Aorta (tissue), 5 donors: ENCODE measurements at regions not wholly inside any gene's neighbourhood (a gene's known extent, or its start where the extent isn't known, plus 50 kb on each side); places are given as distances from the start of the nearest gene placed in this dataset.

Experiments used
- ATAC-seq: fragments of 200-7000 bp; cut with Tn5 transposase; one replicate; pipeline ENCODE4 v1.9.1; 2022; ENCODE audit warnings: moderate library complexity; ENCODE audit not compliant: low FRiP score
- DNase-seq, 2 donors: peaks; one replicate each; pipeline ENCODE4 v3.0.0-alpha.2; 2020
- H3K27ac ChIP-seq, 2 donors: one replicate each; pipeline ENCODE4 v1.5.1; 2013; ENCODE audit warnings: low read length in 2 of 2, mild to moderate bottlenecking in 2 of 2, moderate library complexity in 2 of 2, control low read depth in 1 of 2, inconsistent platforms in 1 of 2, low read depth in 1 of 2
- H3K27me3 ChIP-seq, 2 donors: one replicate each; pipeline ENCODE4 v1.6.1; 2013; ENCODE audit warnings: control low read depth in 1 of 2, low read length in 1 of 2, mild to moderate bottlenecking in 1 of 2, moderate library complexity in 1 of 2; ENCODE audit not compliant: insufficient read depth in 2 of 2, control insufficient read depth in 1 of 2
- H3K36me3 ChIP-seq, 2 donors: one replicate each; pipeline ENCODE4 v1.6.1; 2013; ENCODE audit warnings: control low read depth in 1 of 2, low read length in 1 of 2, mild to moderate bottlenecking in 1 of 2; ENCODE audit not compliant: insufficient read depth in 2 of 2, control insufficient read depth in 1 of 2
- H3K4me1 ChIP-seq, 2 donors: one replicate each; pipeline ENCODE4 v1.6.1; 2013; ENCODE audit warnings: low read length in 2 of 2, control low read depth in 1 of 2, mild to moderate bottlenecking in 1 of 2, moderate library complexity in 1 of 2; ENCODE audit not compliant: insufficient read depth in 2 of 2, control insufficient read depth in 1 of 2
- H3K4me3 ChIP-seq, 2 donors: one replicate each; pipeline ENCODE4 v1.5.1; 2013; ENCODE audit warnings: low read length in 2 of 2, control low read depth in 1 of 2, mild to moderate bottlenecking in 1 of 2
- H3K9me3 ChIP-seq: one replicate; pipeline ENCODE4 v1.6.1; 2013; ENCODE audit warnings: mild to moderate bottlenecking, low read length; ENCODE audit not compliant: control insufficient read depth
- WGBS, 2 donors: extraction: QIAGEN DNeasy Blood & Tissue Kit; methylation state at CpG; one replicate each; pipeline ENCODE4 v1.1.7; 2013; 5-methylcytosine and 5-hydroxymethylcytosine counted together
- intact Hi-C, 2 donors: fragments of 100-400 bp; cut with DNase I; formaldehyde crosslinking; loops; one replicate each; pipeline versions ENCODE4 v1.14.2 to v1.15.0; 2022
- donor health status: healthy with polysubstance abuse.
- donor health status: Bipolar disorder and iron deficiency.
- donor health status: DM: no; HTN: no; CAD: no.
- donor health status: DM: no; HTN: no; CAD: no.
- donor health status: DM: yes; HTN: yes; CAD: no.

DNA sequence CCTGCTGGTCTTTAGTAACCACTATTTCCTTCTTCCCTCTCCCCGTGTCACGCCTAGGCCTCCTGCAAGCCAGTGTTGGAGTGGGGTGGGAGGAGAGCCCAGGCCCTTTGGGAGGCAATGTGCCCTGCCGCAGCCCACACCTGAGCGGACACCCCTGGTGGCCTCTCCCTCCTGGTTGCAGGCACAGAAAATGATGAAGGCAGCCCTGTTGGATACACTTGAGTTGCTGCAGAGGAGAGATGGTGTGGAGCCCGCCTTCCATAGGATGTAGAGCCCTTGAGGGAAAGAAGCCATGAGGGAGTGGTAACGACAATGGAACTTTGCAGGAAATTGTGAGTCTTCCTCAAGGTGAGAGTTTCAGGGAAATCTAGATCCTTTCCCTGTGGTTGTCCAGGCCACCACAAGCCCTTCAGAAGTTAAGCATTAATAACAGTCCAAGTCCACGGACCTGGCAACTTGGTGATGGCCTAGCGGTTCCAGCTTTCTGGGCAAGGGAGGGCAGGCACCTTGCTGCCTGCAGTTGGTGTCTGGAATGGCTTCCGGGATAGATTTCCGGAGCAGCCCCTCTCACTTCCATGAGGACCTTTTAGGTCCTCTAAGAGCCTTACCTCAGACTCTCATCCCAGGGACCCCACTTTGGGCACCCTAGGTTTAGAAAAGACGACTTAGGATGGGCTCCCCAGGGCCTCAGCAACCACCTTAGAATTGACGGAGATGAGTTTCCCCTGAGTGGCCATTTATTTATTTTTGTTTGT is 67.3 kb upstream of the NXT1 start:
- DNase-seq (no peak), ATAC-seq (no peak)
- Histone ChIP-seq H3K36me3 (no peaks in the 10 kb centered on the region), H3K27ac (no peak overlapping the region), H3K9me3 (no peaks in the 10 kb centered on the region), H3K4me1 (no peaks in the 10 kb centered on the region), H3K4me3 (no peak overlapping the region), H3K27me3 (no peaks in the 10 kb centered on the region)
- WGBS, 2 donors = 92 to 93% methylated on average over 12 of the region's 12 CpGs
- intact Hi-C loops = no loop called here

GRCh38 chr20:23282546-23282945 is 68.0 kb upstream of the NXT1 start:
- Histone ChIP-seq H3K36me3 (no peaks in the 10 kb centered on the region), H3K4me1 (no peaks in the 10 kb centered on the region), H3K9me3 (no peaks in the 10 kb centered on the region), H3K4me3 (no peak overlapping the region), H3K27ac (no peak overlapping the region), H3K27me3 (no peaks in the 10 kb centered on the region)
- DNase-seq (no peak), ATAC-seq (no peak)
- WGBS, 2 donors = 78 to 79% methylated on average over 3 of the region's 3 CpGs
- intact Hi-C loops = no loop called here

- Histone ChIP-seq H3K27ac (no peak overlapping the region), H3K27me3 (no peaks in the 10 kb centered on the region), H3K9me3 (no peaks in the 10 kb centered on the region), H3K4me1 (no peaks in the 10 kb centered on the region), H3K4me3 (no peak overlapping the region), H3K36me3 (no peaks in the 10 kb centered on the region)
- ATAC-seq (no peak), DNase-seq (no peak)
- intact Hi-C loops = no loop called here
- WGBS, 2 donors = 54 to 59% methylated on average over 1 of the region's 1 CpG
Observed at GRCh38 chr20:23282111-23282510, 68.5 kb upstream of the NXT1 start.

DNA sequence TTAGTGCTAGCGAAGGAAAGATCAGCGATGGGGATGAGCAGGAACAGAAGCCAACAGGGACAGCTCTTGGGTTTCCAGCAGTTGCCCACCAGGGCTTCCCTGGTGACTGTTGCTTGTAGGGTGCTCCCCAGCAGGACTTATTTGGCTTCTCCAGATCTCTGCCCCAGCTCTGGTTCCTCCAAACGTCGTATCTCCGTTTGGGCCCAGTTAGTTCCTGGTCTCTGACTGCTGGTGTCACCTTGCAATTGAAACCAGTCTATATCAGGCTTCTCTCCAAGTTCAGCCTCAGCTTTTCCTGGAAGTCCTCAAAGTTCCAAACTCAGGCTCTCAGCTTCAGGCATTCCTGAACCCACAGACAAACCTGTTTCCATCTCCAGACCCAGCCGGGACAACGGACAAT is 70.8 kb upstream of the NXT1 start:
- Histone ChIP-seq H3K27ac (no peak overlapping the region), H3K27me3 (no peaks in the 10 kb centered on the region), H3K4me1 (no peaks in the 10 kb centered on the region), H3K9me3 (no peaks in the 10 kb centered on the region), H3K36me3 (no peaks in the 10 kb centered on the region), H3K4me3 (no peak overlapping the region)
- WGBS, 2 donors = 90 to 92% methylated on average over 7 of the region's 7 CpGs
- intact Hi-C loops = loop anchor here in 1 of 2 donors (5.0 kb wide), 1 partner anchor 52 kb away; no protein-coding TSS in a partner anchor
- no peak for DNase-seq
- no peak for ATAC-seq

- 90 to 95% methylated on average over 4 of the region's 4 CpGs for WGBS, 2 donors
- H3K4me1 ChIP-seq = no peaks in the 10 kb centered on the region
- H3K36me3 ChIP-seq = no peaks in the 10 kb centered on the region
- DNase-seq = no peak
- no peak overlapping the region for H3K27ac ChIP-seq
- intact Hi-C loops = loop anchor here in 1 of 2 donors (5.0 kb wide), 1 partner anchor 54 kb away; no protein-coding TSS in a partner anchor
- H3K27me3 ChIP-seq = no peaks in the 10 kb centered on the region
- no peaks in the 10 kb centered on the region for H3K9me3 ChIP-seq
- ATAC-seq = no peak
- H3K4me3 ChIP-seq = no peak overlapping the region
Observed at GRCh38 chr20:23278172-23278571, 72.4 kb upstream of the NXT1 start.

GRCh38 chr20:23277316-23277715 is 73.3 kb upstream of the NXT1 start:
- WGBS, 2 donors = 66 to 79% methylated on average over 2 of the region's 2 CpGs
- Histone ChIP-seq H3K4me1 (no peaks in the 10 kb centered on the region), H3K4me3 (no peak overlapping the region), H3K9me3 (no peaks in the 10 kb centered on the region), H3K27me3 (no peaks in the 10 kb centered on the region), H3K36me3 (no peaks in the 10 kb centered on the region), H3K27ac (no peak overlapping the region)
- intact Hi-C loops = loop anchor here in 1 of 2 donors (5.0 kb wide), 1 partner anchor 55 kb away; no protein-coding TSS in a partner anchor
- DNase-seq (no peak), ATAC-seq (no peak)

DNA sequence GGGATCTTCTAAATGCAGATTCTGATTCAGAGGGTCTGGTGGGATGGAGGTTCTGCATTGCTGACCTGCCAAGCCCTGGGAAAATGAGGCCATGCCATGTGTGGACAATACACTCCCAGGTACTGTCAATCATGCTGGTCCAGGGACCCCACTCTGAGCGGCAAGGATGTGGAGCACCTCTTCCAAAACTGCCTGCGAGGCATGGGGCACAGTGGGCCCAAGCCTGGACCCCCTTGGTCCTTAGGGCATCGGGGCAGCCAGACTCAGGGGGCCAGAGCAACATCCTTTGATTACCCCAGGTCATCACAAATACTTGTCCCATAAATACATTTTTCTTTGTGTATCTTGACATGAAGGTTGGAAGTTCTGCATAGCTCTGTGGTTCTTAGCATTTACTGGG is 76.8 kb upstream of the NXT1 start:
- Histone ChIP-seq H3K36me3 (no peaks in the 10 kb centered on the region), H3K4me1 (peaks cover 0 to 4% of the 10 kb centered on the region in 2 donors), H3K9me3 (no peaks in the 10 kb centered on the region), H3K27me3 (no peaks in the 10 kb centered on the region), H3K27ac (no peak overlapping the region), H3K4me3 (no peak overlapping the region)
- 96 to 97% methylated on average over 3 of the region's 3 CpGs for WGBS, 2 donors
- ATAC-seq = no peak
- intact Hi-C loops = loop anchor here in 1 of 2 donors (5.0 kb wide), 1 partner anchor 74 kb away; no protein-coding TSS in a partner anchor
- DNase-seq = no peak

DNA sequence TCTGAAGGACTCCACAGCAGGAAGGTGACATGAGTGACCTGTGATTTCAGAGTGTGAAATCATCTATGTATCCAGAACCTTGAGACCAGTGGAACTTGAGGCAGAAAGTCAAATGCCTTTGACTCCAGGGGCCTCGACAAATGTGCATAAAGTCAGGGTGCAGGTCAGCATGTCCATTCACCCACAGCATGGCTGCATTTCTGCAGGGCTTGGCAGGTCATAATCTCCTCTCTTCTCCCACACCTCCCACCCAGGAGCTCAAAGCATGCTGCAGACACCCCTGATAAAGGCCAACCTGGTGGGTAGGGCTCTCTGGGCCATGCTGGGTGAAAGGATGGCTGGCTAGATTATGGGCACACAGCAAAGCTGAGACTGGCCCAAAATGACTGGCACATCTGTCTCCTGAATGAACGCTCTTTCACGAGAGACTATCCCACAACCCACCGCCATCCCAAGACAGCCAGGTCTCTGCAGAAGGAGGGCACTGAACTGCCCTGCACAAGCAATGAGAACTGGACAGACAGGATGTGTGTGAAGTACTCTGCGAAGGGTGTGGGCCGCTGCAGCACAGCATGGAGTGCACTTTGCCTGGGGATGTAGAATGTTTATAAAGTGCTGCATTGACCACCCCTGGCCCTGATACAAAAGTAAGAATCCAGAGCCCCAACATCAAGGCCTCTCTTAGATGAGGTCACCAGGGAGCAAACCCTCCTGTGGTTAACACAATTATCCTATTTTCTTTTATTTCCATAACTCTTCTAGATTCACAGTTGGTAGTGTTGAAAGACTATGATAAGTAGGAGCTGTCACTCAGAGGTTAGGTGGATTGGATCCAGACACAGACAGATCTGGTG is 78.2 kb upstream of the NXT1 start:
- no peak for DNase-seq
- no peaks in the 10 kb centered on the region for H3K27me3 ChIP-seq
- no peak overlapping the region for H3K27ac ChIP-seq
- no peak for ATAC-seq
- no peaks in the 10 kb centered on the region for H3K9me3 ChIP-seq
- intact Hi-C loops = loop anchor here in 1 of 2 donors (5.0 kb wide), 1 partner anchor 75 kb away; no protein-coding TSS in a partner anchor
- H3K36me3 ChIP-seq = no peaks in the 10 kb centered on the region
- peaks cover 0 to 4% of the 10 kb centered on the region in 2 donors for H3K4me1 ChIP-seq
- 97 to 99% methylated on average over 6 of the region's 6 CpGs for WGBS, 2 donors
- no peak overlapping the region for H3K4me3 ChIP-seq
